IMR-90 (cell line): ENCODE measurements at regions not wholly inside any gene's neighbourhood (a gene's known extent, or its start where the extent isn't known, plus 50 kb on each side); places are given as distances from the start of the nearest gene placed in this dataset.
"Not testable (repeated sequence)": the region's sequence is repeated elsewhere in the genome, so short reads cannot be mapped to it uniquely, and the experiment has no call there.

ENCODE experiments used
- ATAC-seq: fragments of 200-7000 bp; cut with Tn5 transposase; 2 replicates; pipeline ENCODE4 v1.9.1; 2020; ENCODE audit warnings: low read depth, mild to moderate bottlenecking, moderate library complexity
- BruUV-seq: library from RNA; stranded (reverse); fragments of 400-500 nt; replicated peaks from 2 replicates; lab custom pipeline; 2021; lab: Mats Ljungman, UMichigan
- CTCF ChIA-PET: fragments of 300-600 bp; formaldehyde crosslinking; extraction: SDS; loops from one replicate; lab custom pipeline; 2021; ENCODE audit warnings: antibody characterized with exemption; lab: Yijun Ruan, JAX
- POLR2A ChIA-PET: fragments of 300-600 bp; sonication (Branson Sonifier 250); formaldehyde crosslinking; loops from one replicate; lab custom pipeline; 2022; ENCODE audit warnings: antibody characterized with exemption; ENCODE audit not compliant: unreplicated experiment; lab: Charles Lee
- DNase-seq: peaks from one replicate; pipeline ENCODE4 v3.0.0; 2013
- H2AFZ ChIP-seq: replicated peaks from 2 replicates; pipeline ENCODE3; 2013; ENCODE audit warnings: low read length, mild to moderate bottlenecking; ENCODE audit not compliant: poor library complexity
- H2AK5ac ChIP-seq: 2 replicates; pipeline ENCODE4 v1.6.1; 2013; ENCODE audit warnings: low read depth, low read length, inconsistent platforms
- H2AK9ac ChIP-seq: replicated peaks from 2 replicates; pipeline ENCODE3; 2013; ENCODE audit warnings: mild to moderate bottlenecking, low read depth, low read length, moderate library complexity; ENCODE audit not compliant: poor library complexity
- H2BK120ac ChIP-seq: 2 replicates; pipeline ENCODE4 v1.6.1; 2013; ENCODE audit warnings: low read depth, low read length, inconsistent platforms
- H2BK15ac ChIP-seq: 3 replicates; pipeline ENCODE4 v1.6.1; 2013; ENCODE audit warnings: low read depth, low read length, inconsistent platforms
- H2BK20ac ChIP-seq: 2 replicates; pipeline ENCODE4 v1.6.1; 2013; ENCODE audit warnings: low read depth, mild to moderate bottlenecking, inconsistent platforms, low read length, moderate library complexity
- H2BK5ac ChIP-seq: 2 replicates; pipeline ENCODE4 v1.6.1; 2013; ENCODE audit warnings: mild to moderate bottlenecking, low read depth, low read length, inconsistent platforms; ENCODE audit not compliant: poor library complexity, severe bottlenecking
- H3K14ac ChIP-seq: replicated peaks from 2 replicates; pipeline ENCODE4 v1.6.1; 2013; ENCODE audit warnings: low read depth, low read length, inconsistent platforms
- H3K18ac ChIP-seq: 2 replicates; pipeline ENCODE4 v1.6.1; 2013; ENCODE audit warnings: low read depth, low read length, control low read depth
- H3K23ac ChIP-seq: 2 replicates; pipeline ENCODE4 v1.6.1; 2013; ENCODE audit warnings: low read depth, low read length, inconsistent platforms
- H3K27ac ChIP-seq: 2 replicates; pipeline ENCODE4 v1.5.1; 2013; ENCODE audit warnings: mild to moderate bottlenecking, control low read depth, low read length; ENCODE audit not compliant: insufficient read depth
- H3K27me3 ChIP-seq: 2 replicates; pipeline ENCODE4 v1.6.1; 2013; ENCODE audit warnings: low read length; ENCODE audit not compliant: control insufficient read depth, insufficient read depth
- H3K36me3 ChIP-seq: 2 replicates; pipeline ENCODE4 v1.6.1; 2013; ENCODE audit warnings: low read length, mixed read lengths; ENCODE audit not compliant: control insufficient read depth, insufficient read depth
- H3K4ac ChIP-seq: 2 replicates; pipeline ENCODE4 v1.6.1; 2013; ENCODE audit warnings: low read depth, low read length, inconsistent platforms
- H3K4me1 ChIP-seq: 2 replicates; pipeline ENCODE4 v1.6.1; 2013; ENCODE audit warnings: low read length, mixed read lengths; ENCODE audit not compliant: control insufficient read depth, insufficient read depth
- H3K4me2 ChIP-seq: 2 replicates; pipeline ENCODE4 v1.6.1; 2013; ENCODE audit warnings: low read depth, mild to moderate bottlenecking, control low read depth, low read length, moderate library complexity
- H3K4me3 ChIP-seq: 2 replicates; pipeline ENCODE4 v1.5.1; 2013; ENCODE audit warnings: low read depth, mild to moderate bottlenecking, control low read depth, low read length, moderate library complexity; ENCODE audit not compliant: insufficient read depth
- H3K56ac ChIP-seq: 2 replicates; pipeline ENCODE4 v1.6.1; 2013; ENCODE audit warnings: low read length, inconsistent platforms; ENCODE audit not compliant: insufficient read depth; ENCODE audit errors: extremely low read depth
- H3K79me1 ChIP-seq, 2 experiments: 2 replicates each; pipeline ENCODE4 v1.6.1; 2013; ENCODE audit warnings: low read length in 2 of 2, inconsistent platforms in 1 of 2, low read depth in 1 of 2
- H3K9ac ChIP-seq: 2 replicates; pipeline ENCODE4 v1.6.1; 2013; ENCODE audit warnings: low read depth, low read length, control low read depth
- H3K9me1 ChIP-seq: 2 replicates; pipeline ENCODE4 v1.6.1; 2013; ENCODE audit warnings: low read length, inconsistent platforms; ENCODE audit not compliant: insufficient read depth
- H3K9me3 ChIP-seq: 2 replicates; pipeline ENCODE4 v1.6.1; 2013; ENCODE audit warnings: low read length; ENCODE audit not compliant: control insufficient read depth, insufficient read depth
- H4K20me1 ChIP-seq: 2 replicates; pipeline ENCODE4 v1.6.1; 2013; ENCODE audit warnings: low read length, inconsistent platforms; ENCODE audit not compliant: insufficient read depth
- H4K5ac ChIP-seq: 2 replicates; pipeline ENCODE4 v1.6.1; 2013; ENCODE audit warnings: mild to moderate bottlenecking, low read depth, low read length, control low read depth
- H4K8ac ChIP-seq, 2 experiments: 2 replicates each; pipeline ENCODE4 v1.6.1; 2013; ENCODE audit warnings: low read depth in 2 of 2, low read length in 2 of 2, control low read depth in 1 of 2, inconsistent platforms in 1 of 2
- H4K91ac ChIP-seq: 2 replicates; pipeline ENCODE4 v1.6.1; 2013; ENCODE audit warnings: low read depth, low read length, inconsistent platforms; ENCODE audit not compliant: insufficient read depth
- CEBPB ChIP-seq: IDR thresholded peaks from 2 replicates; pipeline ENCODE4 v1.6.1; 2012; ENCODE audit warnings: low read depth, low read length, improper control_type of control experiment
- FOS ChIP-seq: fragments of 150-350 bp; IDR thresholded peaks from 2 replicates; pipeline ENCODE4 v1.6.1; 2016; ENCODE audit warnings: low read depth, low read length
- MAZ ChIP-seq: IDR thresholded peaks from 2 replicates; pipeline ENCODE4 v1.6.1; 2012; ENCODE audit warnings: low read depth, mild to moderate bottlenecking, low read length, improper control_type of control experiment, moderate library complexity, borderline replicate concordance
- NFE2L2 ChIP-seq: fragments of 150-350 bp; IDR thresholded peaks from 2 replicates; pipeline ENCODE4 v1.6.1; 2016; ENCODE audit warnings: low read depth, mild to moderate bottlenecking, low read length
- RAD21 ChIP-seq: IDR thresholded peaks from 2 replicates; pipeline ENCODE4 v1.6.1; 2012; ENCODE audit warnings: low read length, improper control_type of control experiment
- RCOR1 ChIP-seq: IDR thresholded peaks from 2 replicates; pipeline ENCODE4 v1.6.1; 2012; ENCODE audit warnings: mild to moderate bottlenecking, low read length, improper control_type of control experiment; ENCODE audit not compliant: insufficient replicate concordance
- WGBS, 2 experiments: methylation state at CpG; one replicate each; pipeline versions ENCODE4 v1.1.5 to v1.1.7; 2013; ENCODE audit warnings: missing lambda C conversion rate in 2 of 2; ENCODE audit not compliant: insufficient read length in 1 of 2; ENCODE audit errors: extremely low coverage in 2 of 2; 5-methylcytosine and 5-hydroxymethylcytosine counted together
- dilution Hi-C: fragments of 300-500 bp; cut with HindIII; formaldehyde crosslinking; loops from one replicate; pipeline ENCODE4 v1.14.3; 2018; ENCODE audit warnings: low sequenced_read_pairs; ENCODE audit not compliant: unreplicated experiment
- in situ Hi-C: fragments of 300-500 bp; cut with MboI; formaldehyde crosslinking; loops from 3 replicates; pipeline ENCODE4 v1.14.3; 2019; ENCODE audit warnings: low sequenced_read_pairs, inconsistent platforms, mixed read lengths
- intact Hi-C: fragments of 100-400 bp; cut with micrococcal nuclease; formaldehyde crosslinking; loops from 2 replicates; pipeline ENCODE4 v1.10.0; 2022

GRCh38 chrX:131445955-131446354, 97.9 kb upstream of the OR13H1 start:
- H2BK120ac ChIP-seq: no peak overlapping the region
- no CpG with 5 or more reads among the region's 2 CpGs for WGBS, 2 experiments
- no peak overlapping the region for H2BK20ac ChIP-seq
- no peak overlapping the region for H3K56ac ChIP-seq
- H3K9ac ChIP-seq: no peak overlapping the region
- H3K4ac ChIP-seq: no peak overlapping the region
- no peak overlapping the region for H2BK15ac ChIP-seq
- H3K4me3 ChIP-seq: no peak overlapping the region
- no peak overlapping the region for H2BK5ac ChIP-seq
- intact Hi-C loops: no loop called here
- dilution Hi-C loops: no loop called here
- H3K27ac ChIP-seq: no peak overlapping the region
- H4K20me1 ChIP-seq: no peaks in the 10 kb centered on the region
- no peaks in the 10 kb centered on the region for H3K27me3 ChIP-seq
- H2AK5ac ChIP-seq: no peak overlapping the region
- in situ Hi-C loops: no loop called here
- H3K79me1 ChIP-seq: no peaks in the 10 kb centered on the region
- H3K18ac ChIP-seq: no peak overlapping the region
- H3K23ac ChIP-seq: no peak overlapping the region
- no peaks in the 10 kb centered on the region for H3K36me3 ChIP-seq
- H4K5ac ChIP-seq: no peak overlapping the region
- no peaks in the 10 kb centered on the region for H3K4me1 ChIP-seq
- H3K14ac ChIP-seq: no peak overlapping the region
- TF ChIP-seq FOS: no peak
- TF ChIP-seq RCOR1: no peak
- TF ChIP-seq CEBPB: no peak
- TF ChIP-seq RAD21: no peak
- TF ChIP-seq NFE2L2: no peak
- no peak for TF ChIP-seq MAZ
- H3K9me1 ChIP-seq: no peaks in the 10 kb centered on the region
- no peak for DNase-seq
- H2AFZ ChIP-seq: no peak overlapping the region
- no peak overlapping the region for H3K4me2 ChIP-seq
- ATAC-seq: no peak
- CTCF ChIA-PET: no interaction called here
- POLR2A ChIA-PET: no interaction called here
- H4K8ac ChIP-seq: no peak overlapping the region
- no TSS peak for BruUV-seq
- no peak overlapping the region for H4K91ac ChIP-seq
- no peaks in the 10 kb centered on the region; the same call in 1 of the 2 replicates for H3K9me3 ChIP-seq
- H2AK9ac ChIP-seq: no peak overlapping the region

GRCh38 chrX:131461855-131462254, 82.0 kb upstream of the OR13H1 start:
- CTCF ChIA-PET, H3K9ac ChIP-seq, dilution Hi-C loops, H3K56ac ChIP-seq, H3K4me2 ChIP-seq, H4K5ac ChIP-seq, H3K14ac ChIP-seq, H3K79me1 ChIP-seq, in situ Hi-C loops, H3K4me1 ChIP-seq, H4K91ac ChIP-seq, BruUV-seq, H2AFZ ChIP-seq, H4K20me1 ChIP-seq, H2BK120ac ChIP-seq, H2AK5ac ChIP-seq, H3K18ac ChIP-seq, H3K9me3 ChIP-seq, POLR2A ChIA-PET, H3K9me1 ChIP-seq, H3K23ac ChIP-seq, H4K8ac ChIP-seq, H2BK5ac ChIP-seq, H2BK15ac ChIP-seq, H3K27ac ChIP-seq, H3K27me3 ChIP-seq, DNase-seq, H2BK20ac ChIP-seq, H2AK9ac ChIP-seq, ATAC-seq, intact Hi-C loops, H3K4me3 ChIP-seq, H3K4ac ChIP-seq, H3K36me3 ChIP-seq: not testable (repeated sequence)
- whole genome bisulfite sequencing, 2 experiments: 47% methylated on average over 2 of the region's 10 CpGs; no CpG with 5 or more reads in 1 of the 2 experiments
